ENCODE measurements at regions not wholly inside any gene's neighbourhood (a gene's known extent, or its start where the extent isn't known, plus 50 kb on each side); places are given as distances from the start of the nearest gene placed in this dataset.

DNA sequence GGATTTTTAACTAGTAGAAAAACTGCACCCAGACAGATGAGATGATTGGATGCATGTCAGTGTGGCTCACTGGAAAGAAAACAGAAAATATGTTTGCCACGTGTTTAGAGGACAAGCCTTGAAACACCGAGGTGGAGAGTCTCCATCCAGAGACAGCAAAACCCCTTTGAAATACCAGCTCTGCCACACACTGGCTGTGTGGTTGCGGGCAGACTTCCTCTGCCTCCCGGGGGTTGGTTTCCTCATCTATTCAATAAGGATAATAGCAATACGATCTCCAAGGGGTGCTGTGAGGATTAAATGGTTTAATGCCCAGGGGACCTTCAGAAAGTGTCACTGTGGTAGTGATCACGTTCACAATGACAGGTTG is 67.2 kb upstream of the PARP1 start:
- peaks cover 2% of the 10 kb centered on the region; the same call in 1 of the 2 replicates for H4K20me1 ChIP-seq (ENCODE audit: insufficient read depth, low read length)
- no peak for FAIRE-seq
- intact Hi-C loops (cut with micrococcal nuclease; ENCODE audit: unreplicated experiment) (no loop called here), in situ Hi-C loops (cut with HindIII; ENCODE audit: extremely low pct_ligation_motif_present, low pct_unique_long_range_greater_than_20kb) (no loop called here)
- no peaks in the 10 kb centered on the region for H3K36me3 ChIP-seq (replicated peaks in 1 of 2; ENCODE audit: control insufficient read depth in 1 of 2, insufficient read depth in 2 of 2, low read length in 2 of 2)
- H3K27ac ChIP-seq (ENCODE audit: extremely low read length, insufficient read depth, low read length) = no peak overlapping the region
- peaks cover 20% of the 10 kb centered on the region for H3K4me1 ChIP-seq (ENCODE audit: insufficient read depth, low read length)
- no peak overlapping the region for H3K9ac ChIP-seq (ENCODE audit: insufficient read depth, low read depth, low read length)
- no peak overlapping the region for H3K4me3 ChIP-seq (replicated peaks in 1 of 3; ENCODE audit: insufficient read depth in 1 of 3, low read depth in 2 of 3, low read length in 3 of 3)
- no peaks in the 10 kb centered on the region for H3K79me2 ChIP-seq (ENCODE audit: insufficient read depth, low read length)
- CTCF ChIA-PET (ENCODE audit: low intra/inter-chr PET ratio, low total read pairs) = no interaction called here
- DNase-seq (ENCODE audit: low spot score) = no peak
- no peak overlapping the region for H2AFZ ChIP-seq (ENCODE audit: low read length)
- no peak overlapping the region for H3K4me2 ChIP-seq (ENCODE audit: low read depth, low read length)
- no peak for ATAC-seq
- no peaks in the 10 kb centered on the region for H3K9me3 ChIP-seq (ENCODE audit: low read length)
- peaks cover 0 to 64% of the 10 kb centered on the region in 2 experiments; a peak in 4 of 5 replicates for H3K27me3 ChIP-seq (ENCODE audit: control insufficient read depth in 1 of 2, insufficient read depth in 2 of 2, low read length in 2 of 2)
- no TSS peak for BruUV-seq (replicated peaks)
- POLR2A ChIA-PET = no interaction called here
- 48% methylated on average over 5 of the region's 6 CpGs for WGBS (ENCODE audit: low lambda C conversion rate)
- TF ChIP-seq ZNF761 (CRISPR knock-in tag; conservative IDR thresholded peaks at IDR 0.05) (no peak), HDAC2 (CRISPR knock-in tag; IDR thresholded peaks at IDR 0.05) (no peak), XRCC5 (optimal IDR thresholded peaks at IDR 0.05; ENCODE audit: low read length) (no peak), NCOA5 (CRISPR knock-in tag; IDR thresholded peaks at IDR 0.05) (no peak), ZNF160 (CRISPR knock-in tag; IDR thresholded peaks at IDR 0.05) (no peak), SIN3A (IDR thresholded peaks at IDR 0.05; ENCODE audit: borderline replicate concordance, low read depth, low read length) (no peak), RCOR2 (CRISPR knock-in tag; IDR thresholded peaks at IDR 0.05) (no peak), HOXA5 (CRISPR knock-in tag; IDR thresholded peaks at IDR 0.05) (no peak), SP5 (CRISPR knock-in tag; IDR thresholded peaks at IDR 0.05; ENCODE audit: borderline replicate concordance, low read depth) (no peak)
- TF ChIP-seq, protein P1, sequence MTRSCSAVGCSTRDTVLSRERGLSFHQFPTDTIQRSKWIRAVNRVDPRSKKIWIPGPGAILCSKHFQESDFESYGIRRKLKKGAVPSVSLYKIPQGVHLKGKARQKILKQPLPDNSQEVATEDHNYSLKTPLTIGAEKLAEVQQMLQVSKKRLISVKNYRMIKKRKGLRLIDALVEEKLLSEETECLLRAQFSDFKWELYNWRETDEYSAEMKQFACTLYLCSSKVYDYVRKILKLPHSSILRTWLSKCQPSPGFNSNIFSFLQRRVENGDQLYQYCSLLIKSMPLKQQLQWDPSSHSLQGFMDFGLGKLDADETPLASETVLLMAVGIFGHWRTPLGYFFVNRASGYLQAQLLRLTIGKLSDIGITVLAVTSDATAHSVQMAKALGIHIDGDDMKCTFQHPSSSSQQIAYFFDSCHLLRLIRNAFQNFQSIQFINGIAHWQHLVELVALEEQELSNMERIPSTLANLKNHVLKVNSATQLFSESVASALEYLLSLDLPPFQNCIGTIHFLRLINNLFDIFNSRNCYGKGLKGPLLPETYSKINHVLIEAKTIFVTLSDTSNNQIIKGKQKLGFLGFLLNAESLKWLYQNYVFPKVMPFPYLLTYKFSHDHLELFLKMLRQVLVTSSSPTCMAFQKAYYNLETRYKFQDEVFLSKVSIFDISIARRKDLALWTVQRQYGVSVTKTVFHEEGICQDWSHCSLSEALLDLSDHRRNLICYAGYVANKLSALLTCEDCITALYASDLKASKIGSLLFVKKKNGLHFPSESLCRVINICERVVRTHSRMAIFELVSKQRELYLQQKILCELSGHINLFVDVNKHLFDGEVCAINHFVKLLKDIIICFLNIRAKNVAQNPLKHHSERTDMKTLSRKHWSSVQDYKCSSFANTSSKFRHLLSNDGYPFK (CRISPR knock-in tag; IDR thresholded peaks at IDR 0.05; ENCODE audit: borderline replicate concordance) = no peak
- TF ChIP-seq, protein P2, sequence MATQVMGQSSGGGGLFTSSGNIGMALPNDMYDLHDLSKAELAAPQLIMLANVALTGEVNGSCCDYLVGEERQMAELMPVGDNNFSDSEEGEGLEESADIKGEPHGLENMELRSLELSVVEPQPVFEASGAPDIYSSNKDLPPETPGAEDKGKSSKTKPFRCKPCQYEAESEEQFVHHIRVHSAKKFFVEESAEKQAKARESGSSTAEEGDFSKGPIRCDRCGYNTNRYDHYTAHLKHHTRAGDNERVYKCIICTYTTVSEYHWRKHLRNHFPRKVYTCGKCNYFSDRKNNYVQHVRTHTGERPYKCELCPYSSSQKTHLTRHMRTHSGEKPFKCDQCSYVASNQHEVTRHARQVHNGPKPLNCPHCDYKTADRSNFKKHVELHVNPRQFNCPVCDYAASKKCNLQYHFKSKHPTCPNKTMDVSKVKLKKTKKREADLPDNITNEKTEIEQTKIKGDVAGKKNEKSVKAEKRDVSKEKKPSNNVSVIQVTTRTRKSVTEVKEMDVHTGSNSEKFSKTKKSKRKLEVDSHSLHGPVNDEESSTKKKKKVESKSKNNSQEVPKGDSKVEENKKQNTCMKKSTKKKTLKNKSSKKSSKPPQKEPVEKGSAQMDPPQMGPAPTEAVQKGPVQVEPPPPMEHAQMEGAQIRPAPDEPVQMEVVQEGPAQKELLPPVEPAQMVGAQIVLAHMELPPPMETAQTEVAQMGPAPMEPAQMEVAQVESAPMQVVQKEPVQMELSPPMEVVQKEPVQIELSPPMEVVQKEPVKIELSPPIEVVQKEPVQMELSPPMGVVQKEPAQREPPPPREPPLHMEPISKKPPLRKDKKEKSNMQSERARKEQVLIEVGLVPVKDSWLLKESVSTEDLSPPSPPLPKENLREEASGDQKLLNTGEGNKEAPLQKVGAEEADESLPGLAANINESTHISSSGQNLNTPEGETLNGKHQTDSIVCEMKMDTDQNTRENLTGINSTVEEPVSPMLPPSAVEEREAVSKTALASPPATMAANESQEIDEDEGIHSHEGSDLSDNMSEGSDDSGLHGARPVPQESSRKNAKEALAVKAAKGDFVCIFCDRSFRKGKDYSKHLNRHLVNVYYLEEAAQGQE (IDR thresholded peaks at IDR 0.05; ENCODE audit: borderline replicate concordance in 1 of 2, low read depth in 1 of 2, low read length in 2 of 2) = no peak
- TF ChIP-seq, protein P3, sequence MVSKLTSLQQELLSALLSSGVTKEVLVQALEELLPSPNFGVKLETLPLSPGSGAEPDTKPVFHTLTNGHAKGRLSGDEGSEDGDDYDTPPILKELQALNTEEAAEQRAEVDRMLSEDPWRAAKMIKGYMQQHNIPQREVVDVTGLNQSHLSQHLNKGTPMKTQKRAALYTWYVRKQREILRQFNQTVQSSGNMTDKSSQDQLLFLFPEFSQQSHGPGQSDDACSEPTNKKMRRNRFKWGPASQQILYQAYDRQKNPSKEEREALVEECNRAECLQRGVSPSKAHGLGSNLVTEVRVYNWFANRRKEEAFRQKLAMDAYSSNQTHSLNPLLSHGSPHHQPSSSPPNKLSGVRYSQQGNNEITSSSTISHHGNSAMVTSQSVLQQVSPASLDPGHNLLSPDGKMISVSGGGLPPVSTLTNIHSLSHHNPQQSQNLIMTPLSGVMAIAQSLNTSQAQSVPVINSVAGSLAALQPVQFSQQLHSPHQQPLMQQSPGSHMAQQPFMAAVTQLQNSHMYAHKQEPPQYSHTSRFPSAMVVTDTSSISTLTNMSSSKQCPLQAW (CRISPR knock-in tag; IDR thresholded peaks at IDR 0.05) = no peak
